ENCODE measurements at regions not wholly inside any gene's neighbourhood (a gene's known extent, or its start where the extent isn't known, plus 50 kb on each side); places are given as distances from the start of the nearest gene placed in this dataset.

- H3K27me3 Mint-ChIP-seq (ENCODE audit: unreplicated experiment): peaks cover 2% of the 10 kb centered on the region
- H3K9me3 Mint-ChIP-seq (ENCODE audit: unreplicated experiment): peaks cover 3% of the 10 kb centered on the region
- DNase-seq (ENCODE audit: low spot score): no peak
- no peaks in the 10 kb centered on the region for H3K36me3 Mint-ChIP-seq (ENCODE audit: low read depth, unreplicated experiment)
- no peak overlapping the region for H3K4me3 Mint-ChIP-seq (ENCODE audit: unreplicated experiment)
- no peak overlapping the region for H3K27ac Mint-ChIP-seq (ENCODE audit: unreplicated experiment)
- H3K4me1 Mint-ChIP-seq (ENCODE audit: unreplicated experiment): no peaks in the 10 kb centered on the region
- TF ChIP-seq CTCF (IDR thresholded peaks at IDR 0.05; ENCODE audit: unreplicated experiment): no peak
These were observed 111.6 kb downstream of the EMX2 start for GRCh38 chr10:117654105-117654504.

DNA sequence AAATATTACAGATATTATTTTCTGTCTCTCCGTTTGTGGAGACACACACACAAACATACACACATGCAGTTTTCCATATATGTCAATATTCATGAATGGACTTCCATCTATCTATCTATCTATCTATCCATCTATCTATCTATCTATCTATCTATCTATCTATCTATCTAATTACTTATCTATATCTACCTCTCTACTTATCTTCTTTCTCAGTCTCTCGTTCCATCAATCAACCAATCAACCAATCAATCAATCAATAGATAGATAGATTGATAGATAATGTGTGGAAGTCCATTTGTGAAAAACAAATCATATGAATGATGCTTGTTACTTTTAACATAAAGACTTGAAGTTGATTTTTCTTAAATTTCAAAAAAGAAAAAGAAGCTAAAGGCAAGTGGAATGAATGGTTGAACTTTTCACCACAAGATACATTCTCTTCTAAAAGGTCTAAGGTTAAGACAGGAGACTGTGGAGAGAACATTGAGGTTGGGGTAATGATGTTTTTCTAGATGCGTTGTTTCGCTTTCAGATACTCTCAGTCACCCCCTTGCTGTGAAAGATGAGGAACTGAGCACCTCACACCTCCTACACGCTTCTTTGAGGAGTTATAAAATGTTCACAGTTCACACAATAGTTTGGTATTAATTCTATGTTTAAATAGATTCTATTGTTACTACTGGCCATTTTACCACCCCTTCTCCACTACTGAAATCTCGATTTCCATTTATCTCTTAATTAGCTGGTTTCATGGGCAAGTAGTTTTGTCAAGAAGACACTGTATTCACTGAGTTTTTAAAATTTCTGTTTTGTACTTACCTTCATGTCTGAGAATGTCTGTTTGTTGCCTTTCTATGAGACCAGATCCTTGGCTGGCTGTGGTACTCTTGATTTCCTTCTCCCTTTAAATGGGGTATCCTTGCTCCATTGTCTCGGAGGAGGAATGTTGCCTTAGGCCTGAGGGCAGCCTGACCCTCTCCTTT, 114.1 kb downstream of the EMX2 start:
- TF ChIP-seq CTCF (IDR thresholded peaks at IDR 0.05; ENCODE audit: unreplicated experiment): no peak
- no peak overlapping the region for H3K4me3 Mint-ChIP-seq (ENCODE audit: unreplicated experiment)
- H3K4me1 Mint-ChIP-seq (ENCODE audit: unreplicated experiment): no peaks in the 10 kb centered on the region

DNA sequence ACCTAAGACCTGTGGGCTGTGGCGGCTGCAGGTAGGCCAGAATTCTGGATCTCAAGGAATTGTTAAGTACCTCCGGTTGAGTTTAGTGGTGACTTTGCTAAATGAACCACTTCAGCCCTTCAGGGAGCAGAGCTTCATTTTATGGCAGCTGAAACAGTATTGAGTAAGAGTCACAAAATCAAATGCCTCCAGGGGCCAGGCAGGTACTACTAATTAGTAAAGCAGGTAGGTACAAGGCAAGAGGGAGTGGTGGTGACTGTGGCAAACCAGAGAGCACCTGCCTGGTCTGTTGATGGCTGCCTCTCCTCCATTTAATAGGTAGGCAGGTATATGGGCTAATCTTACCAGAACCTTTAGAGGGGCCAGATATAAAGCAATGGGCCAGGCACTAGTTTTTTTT, 118.8 kb downstream of the EMX2 start:
- TF ChIP-seq CTCF (IDR thresholded peaks at IDR 0.05; ENCODE audit: unreplicated experiment): no peak
- Mint-ChIP-seq H3K36me3 (ENCODE audit: low read depth, unreplicated experiment) (no peaks in the 10 kb centered on the region), H3K9me3 (ENCODE audit: unreplicated experiment) (no peaks in the 10 kb centered on the region), H3K27ac (ENCODE audit: unreplicated experiment) (no peak overlapping the region), H3K4me3 (ENCODE audit: unreplicated experiment) (no peak overlapping the region), H3K27me3 (ENCODE audit: unreplicated experiment) (peaks cover 7% of the 10 kb centered on the region), H3K4me1 (ENCODE audit: unreplicated experiment) (no peaks in the 10 kb centered on the region)
- DNase-seq (ENCODE audit: low spot score): no peak

More for the DNA sequence above, 114.1 kb downstream of the EMX2 start:
- Mint-ChIP-seq H3K36me3 (ENCODE audit: low read depth, unreplicated experiment) (no peaks in the 10 kb centered on the region), H3K27ac (ENCODE audit: unreplicated experiment) (no peak overlapping the region), H3K27me3 (ENCODE audit: unreplicated experiment) (peaks cover 5% of the 10 kb centered on the region), H3K9me3 (ENCODE audit: unreplicated experiment) (peaks cover 3% of the 10 kb centered on the region)
- DNase-seq (ENCODE audit: low spot score): no peak

GRCh38 chr10:117662126-117662525, 119.6 kb downstream of the EMX2 start:
- Mint-ChIP-seq H3K36me3 (ENCODE audit: low read depth, unreplicated experiment) (no peaks in the 10 kb centered on the region), H3K4me3 (ENCODE audit: unreplicated experiment) (no peak overlapping the region), H3K27ac (ENCODE audit: unreplicated experiment) (no peak overlapping the region), H3K4me1 (ENCODE audit: unreplicated experiment) (no peaks in the 10 kb centered on the region), H3K9me3 (ENCODE audit: unreplicated experiment) (no peaks in the 10 kb centered on the region), H3K27me3 (ENCODE audit: unreplicated experiment) (peaks cover 7% of the 10 kb centered on the region)
- DNase-seq (ENCODE audit: low spot score): no peak
- no peak for TF ChIP-seq CTCF (IDR thresholded peaks at IDR 0.05; ENCODE audit: unreplicated experiment)

All from endothelial cell (in vitro differentiated cells).